ENCODE measurements at regions not wholly inside any gene's neighbourhood (a gene's known extent, or its start where the extent isn't known, plus 50 kb on each side); places are given as distances from the start of the nearest gene placed in this dataset.
"Not testable (repeated sequence)": the region's sequence is repeated elsewhere in the genome, so short reads cannot be mapped to it uniquely, and the experiment has no call there.

DNA sequence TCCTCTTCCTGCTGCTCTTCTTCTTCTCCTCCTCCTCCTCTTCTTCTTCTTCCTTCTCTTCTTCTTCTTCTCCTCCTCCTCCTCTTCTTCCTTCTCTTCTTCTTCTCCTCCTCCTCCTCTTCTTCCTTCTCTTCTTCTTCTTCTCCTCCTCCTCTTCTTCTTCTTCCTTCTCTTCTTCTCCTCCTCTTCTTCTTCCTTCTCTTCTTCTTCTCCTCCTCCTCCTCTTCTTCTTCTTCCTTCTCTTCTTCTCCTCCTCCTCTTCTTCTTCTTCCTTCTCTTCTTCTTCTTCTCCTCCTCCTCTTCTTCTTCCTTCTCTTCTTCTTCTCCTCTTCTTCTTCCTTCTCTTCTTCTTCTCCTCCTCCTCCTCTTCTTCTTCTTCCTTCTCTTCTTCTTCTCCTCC, 560.8 kb upstream of the CDH5 start:
- H3K4me3 Mint-ChIP-seq, H3K27ac Mint-ChIP-seq, H3K4me1 Mint-ChIP-seq, ATAC-seq, H3K27me3 Mint-ChIP-seq, DNase-seq, H3K9me3 Mint-ChIP-seq: not testable (repeated sequence)

DNA sequence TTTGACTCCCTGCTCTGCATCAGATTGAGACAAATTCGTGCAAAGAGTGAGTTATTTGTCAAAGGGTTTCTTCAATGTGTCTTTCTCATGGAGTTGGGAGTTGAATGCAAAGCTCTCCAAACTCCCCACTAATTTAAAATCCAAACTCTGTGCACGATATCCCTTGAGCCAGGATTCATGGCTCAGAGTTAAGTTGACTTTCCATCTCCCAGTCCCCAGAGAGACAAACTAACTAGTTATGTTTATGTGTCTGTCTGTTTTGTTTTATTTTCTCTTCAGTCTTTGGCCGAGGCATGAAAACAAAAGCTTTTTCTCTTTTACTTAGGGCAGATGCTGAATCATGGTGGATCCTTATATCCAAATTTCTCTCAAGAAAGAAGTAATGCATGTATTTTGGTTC, 570.0 kb upstream of the CDH5 start:
- ATAC-seq (no peak), DNase-seq (no peak)
- Mint-ChIP-seq H3K4me3 (no peak overlapping the region), H3K27ac (no peak overlapping the region), H3K27me3 (no peaks in the 10 kb centered on the region), H3K4me1 (no peaks in the 10 kb centered on the region), H3K9me3 (no peaks in the 10 kb centered on the region)

DNA sequence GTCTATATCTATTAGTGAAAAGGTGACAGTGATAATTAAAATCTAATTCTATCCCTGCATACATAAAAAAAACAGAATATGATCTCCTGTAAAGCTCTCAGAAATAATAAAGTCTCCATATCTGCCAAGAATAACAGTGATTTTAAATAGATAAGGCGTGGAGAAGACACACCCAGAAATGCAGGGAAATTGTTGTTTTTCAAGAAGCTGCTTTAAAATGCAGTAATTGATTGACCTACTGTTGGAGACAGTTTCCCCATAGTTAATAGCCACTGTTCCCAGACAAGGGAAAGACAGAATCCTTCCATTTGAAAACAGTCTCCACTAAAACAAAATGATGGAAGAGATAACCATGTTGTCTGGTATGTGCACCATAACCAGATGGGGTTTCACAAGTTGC, 571.5 kb upstream of the CDH5 start:
- Mint-ChIP-seq H3K27me3 (no peaks in the 10 kb centered on the region), H3K4me3 (no peak overlapping the region), H3K9me3 (no peaks in the 10 kb centered on the region), H3K4me1 (no peaks in the 10 kb centered on the region), H3K27ac (no peak overlapping the region)
- no peak for DNase-seq
- no peak for ATAC-seq

DNA sequence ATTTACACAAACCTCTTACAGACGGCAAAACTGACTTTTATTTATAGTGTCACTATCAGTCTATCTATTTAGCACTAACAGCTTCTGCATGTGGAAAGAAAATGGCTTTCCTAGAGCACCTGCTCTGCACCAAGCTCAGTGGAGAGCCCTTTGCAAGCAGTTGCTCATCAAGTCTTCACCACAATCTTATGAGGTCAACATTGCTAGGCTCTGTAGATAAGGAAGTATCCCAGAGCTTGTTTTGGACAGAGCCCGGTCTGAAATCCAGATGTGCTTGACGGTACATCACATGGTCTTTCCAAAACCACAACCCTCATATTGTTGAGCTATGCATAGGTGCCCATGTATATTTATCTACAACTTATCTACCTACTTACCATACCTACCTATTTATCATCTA, 572.7 kb upstream of the CDH5 start:
- ATAC-seq (no peak), DNase-seq (no peak)
- H3K27me3 Mint-ChIP-seq, result no peaks in the 10 kb centered on the region
- H3K9me3 Mint-ChIP-seq, result no peaks in the 10 kb centered on the region
- no peak overlapping the region for H3K4me3 Mint-ChIP-seq
- H3K27ac Mint-ChIP-seq, result no peak overlapping the region
- H3K4me1 Mint-ChIP-seq, result no peaks in the 10 kb centered on the region

DNA sequence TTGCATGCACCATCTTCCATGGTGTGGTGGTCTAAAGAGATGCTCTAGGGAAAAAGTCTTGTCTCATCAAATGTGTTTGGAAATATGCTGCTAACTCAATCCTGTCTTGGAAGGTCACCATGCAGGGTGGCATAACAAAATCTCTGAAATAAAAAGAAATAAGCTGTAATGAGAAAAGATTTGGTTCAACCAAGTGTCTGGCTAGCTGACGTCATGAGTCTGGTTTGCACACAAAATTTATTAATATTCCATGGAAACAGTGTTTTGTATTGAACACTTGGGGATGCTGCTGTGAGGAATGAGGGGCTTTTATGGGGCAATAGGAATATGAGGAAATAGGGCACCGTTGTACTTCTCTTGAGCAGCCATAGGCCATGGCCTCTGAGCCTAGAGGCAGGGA, 575.7 kb upstream of the CDH5 start:
- no peaks in the 10 kb centered on the region for H3K4me1 Mint-ChIP-seq
- H3K27ac Mint-ChIP-seq, result no peak overlapping the region

DNA sequence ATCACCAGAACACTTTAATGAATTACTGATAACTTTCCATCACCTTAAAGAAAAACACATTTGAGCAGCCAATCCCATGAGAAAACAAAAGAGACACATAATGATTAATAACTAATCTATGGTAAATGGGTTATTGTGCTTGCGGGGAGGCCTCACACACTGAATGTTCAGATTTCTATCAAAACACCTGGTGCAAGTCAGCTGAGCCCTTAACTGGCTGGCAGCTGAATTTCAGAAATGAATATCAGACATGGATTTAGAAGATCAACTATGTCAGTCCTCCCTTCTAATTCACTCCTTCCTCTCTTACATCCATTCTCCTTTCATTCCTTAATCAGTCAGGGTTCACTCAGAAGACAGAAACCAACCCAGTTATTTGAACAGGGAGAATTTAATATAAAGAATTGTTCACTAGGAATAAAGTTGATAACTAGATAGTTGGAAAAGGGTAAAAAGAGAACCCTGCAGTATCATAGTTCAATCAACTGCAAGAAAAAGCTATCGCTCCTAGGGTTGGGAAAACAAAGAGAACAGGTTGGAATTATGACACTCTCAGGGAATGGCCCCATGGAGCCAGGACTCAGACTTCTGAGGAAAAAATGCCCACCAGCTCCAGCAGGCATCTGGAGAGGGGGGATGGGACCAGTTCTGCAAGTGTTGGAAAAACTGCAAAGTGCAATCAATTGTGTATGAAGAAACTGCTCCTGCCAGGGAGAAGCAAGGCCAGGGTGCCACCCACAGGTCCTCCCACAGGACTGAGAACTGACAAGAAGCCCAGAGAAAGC, 577.1 kb upstream of the CDH5 start:
- DNase-seq, result no peak
- Mint-ChIP-seq H3K9me3 (peaks cover 0 to 2% of the 10 kb centered on the region in 2 donors), H3K27ac (no peak overlapping the region), H3K27me3 (peaks cover 3% of the 10 kb centered on the region), H3K4me3 (no peak overlapping the region), H3K4me1 (no peaks in the 10 kb centered on the region)
- ATAC-seq, result no peak

More for the DNA sequence above, 575.7 kb upstream of the CDH5 start:
- Mint-ChIP-seq H3K9me3 (no peaks in the 10 kb centered on the region), H3K4me3 (no peak overlapping the region), H3K27me3 (no peaks in the 10 kb centered on the region)
- ATAC-seq, result no peak
- no peak for DNase-seq

DNA sequence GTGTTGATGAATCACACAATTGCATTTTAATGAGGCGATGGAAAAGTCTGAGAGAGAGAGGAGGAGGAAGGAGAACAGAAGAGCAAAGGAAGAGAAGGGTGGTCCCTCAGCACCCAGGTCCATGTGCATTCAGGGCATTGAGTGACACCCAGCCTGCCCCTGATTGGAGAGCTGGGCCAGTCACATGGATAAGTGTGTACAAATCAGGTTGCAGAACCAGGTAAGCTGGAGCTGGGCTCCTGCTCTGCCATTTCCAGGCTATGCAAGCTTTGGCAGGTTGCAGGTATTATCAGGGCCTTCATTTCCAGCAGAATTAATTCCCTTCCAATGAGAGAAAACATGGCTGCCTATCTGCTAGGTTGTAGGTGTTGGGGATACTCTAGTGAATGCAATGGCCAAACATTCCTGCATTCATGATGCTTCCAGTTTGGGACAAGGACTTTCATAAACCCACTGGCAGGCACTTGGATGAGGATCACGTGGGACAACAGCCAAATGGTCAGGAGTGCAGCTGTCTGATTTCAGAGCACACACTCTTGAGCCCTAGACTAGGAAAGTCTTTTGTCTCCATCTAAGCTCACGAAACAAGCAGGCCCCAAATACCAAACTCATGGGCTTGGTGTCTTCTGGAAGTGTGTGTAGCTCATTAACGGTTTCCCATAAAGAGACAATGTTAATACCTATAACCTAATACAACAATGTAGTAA, 577.9 kb upstream of the CDH5 start:
- Mint-ChIP-seq H3K27me3 (peaks cover 7% of the 10 kb centered on the region), H3K4me3 (no peak overlapping the region), H3K27ac (no peak overlapping the region), H3K4me1 (no peaks in the 10 kb centered on the region), H3K9me3 (peaks cover 0 to 8% of the 10 kb centered on the region in 2 donors)
- DNase-seq (no peak), ATAC-seq (no peak)

DNA sequence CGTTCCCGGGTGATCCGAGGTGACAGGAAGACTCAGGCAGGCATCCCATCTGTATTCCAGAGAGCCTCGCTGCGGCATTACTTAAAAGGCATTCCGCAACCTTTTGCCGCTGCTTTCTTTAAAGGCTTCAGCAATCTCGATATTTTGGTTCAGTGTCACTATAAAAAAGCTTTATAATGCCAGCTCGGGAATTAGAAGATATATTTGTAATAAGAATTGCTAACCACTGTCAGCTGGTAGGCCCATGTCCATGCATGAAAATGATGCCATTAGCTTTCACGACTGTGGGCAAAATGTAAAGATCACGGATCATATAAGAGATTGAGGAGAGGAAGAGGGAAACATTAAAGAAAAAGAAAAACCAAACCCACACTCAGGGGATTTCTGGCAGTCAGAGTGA, 578.6 kb upstream of the CDH5 start:
- H3K27me3 Mint-ChIP-seq, result peaks cover 7% of the 10 kb centered on the region
- ATAC-seq (no peak), DNase-seq (no peak)
- H3K4me3 Mint-ChIP-seq, result no peak overlapping the region
- H3K9me3 Mint-ChIP-seq, result peaks cover 0 to 8% of the 10 kb centered on the region in 2 donors
- H3K4me1 Mint-ChIP-seq, result no peaks in the 10 kb centered on the region
- no peak overlapping the region for H3K27ac Mint-ChIP-seq

DNA sequence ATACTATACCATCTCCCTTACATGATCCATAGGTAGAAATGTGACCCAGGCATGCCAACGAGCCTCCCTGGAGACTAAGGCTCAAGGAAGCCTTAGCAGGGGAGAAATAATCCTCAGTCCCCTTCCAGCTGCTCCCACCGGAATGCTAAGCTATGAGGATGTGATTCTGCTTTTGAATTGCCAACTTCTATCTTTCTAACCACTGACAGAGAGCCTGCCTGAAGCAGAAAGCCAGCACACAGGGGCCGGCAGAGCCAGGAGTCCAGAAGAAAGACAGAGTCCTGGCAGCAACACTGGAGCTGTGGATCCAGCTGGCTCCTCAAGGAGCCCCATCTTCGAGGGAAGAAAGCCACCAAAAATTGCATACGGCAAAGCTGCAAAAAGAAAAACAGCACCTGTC, 579.6 kb upstream of the CDH5 start:
- no peak for ATAC-seq
- Mint-ChIP-seq H3K27me3 (peaks cover 7% of the 10 kb centered on the region), H3K4me3 (no peak overlapping the region), H3K4me1 (no peaks in the 10 kb centered on the region), H3K9me3 (peaks cover 0 to 8% of the 10 kb centered on the region in 2 donors), H3K27ac (no peak overlapping the region)
- DNase-seq, result no peak

DNA sequence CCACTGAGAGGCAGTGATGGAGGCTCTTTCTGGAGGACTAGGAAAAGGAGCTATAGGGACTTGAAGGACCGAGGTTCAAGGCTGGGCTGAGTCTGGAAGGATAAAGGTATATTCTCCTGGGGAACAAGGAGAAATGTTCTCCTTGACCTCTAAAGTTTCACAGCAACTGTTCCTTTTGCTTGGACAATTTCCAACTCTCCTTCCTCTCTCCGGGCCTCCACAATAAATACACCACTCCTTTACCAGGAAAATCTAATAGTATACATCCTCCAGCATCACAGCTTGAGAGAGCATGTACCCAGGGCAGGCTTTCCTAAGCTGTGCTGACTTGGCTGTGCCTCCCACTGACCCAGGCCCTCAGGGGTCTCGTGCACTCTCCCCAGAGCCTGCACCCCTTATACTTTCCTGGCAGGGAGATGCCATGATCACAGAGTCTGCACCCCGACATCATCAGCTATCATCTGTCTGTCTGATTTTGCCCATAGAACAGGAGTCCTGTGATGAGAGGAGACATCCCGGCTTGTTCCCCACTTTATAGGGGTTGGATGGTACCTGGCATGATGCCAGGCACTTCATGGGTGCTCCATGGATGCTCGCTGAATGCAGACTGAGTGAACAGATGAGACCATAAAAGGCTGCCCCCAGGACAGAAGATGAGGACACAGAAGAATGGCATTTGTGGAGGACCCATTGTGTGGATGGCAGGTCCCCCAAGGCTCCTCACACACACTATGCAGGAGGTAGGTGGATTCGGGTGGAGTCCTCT, 582.6 kb upstream of the CDH5 start:
- H3K27ac Mint-ChIP-seq, result no peak overlapping the region
- DNase-seq (no peak), ATAC-seq (no peak)
- H3K9me3 Mint-ChIP-seq, result peaks cover 0 to 16% of the 10 kb centered on the region in 2 donors
- H3K4me3 Mint-ChIP-seq, result no peak overlapping the region
- peaks cover 7% of the 10 kb centered on the region for H3K27me3 Mint-ChIP-seq
- H3K4me1 Mint-ChIP-seq, result no peaks in the 10 kb centered on the region

DNA sequence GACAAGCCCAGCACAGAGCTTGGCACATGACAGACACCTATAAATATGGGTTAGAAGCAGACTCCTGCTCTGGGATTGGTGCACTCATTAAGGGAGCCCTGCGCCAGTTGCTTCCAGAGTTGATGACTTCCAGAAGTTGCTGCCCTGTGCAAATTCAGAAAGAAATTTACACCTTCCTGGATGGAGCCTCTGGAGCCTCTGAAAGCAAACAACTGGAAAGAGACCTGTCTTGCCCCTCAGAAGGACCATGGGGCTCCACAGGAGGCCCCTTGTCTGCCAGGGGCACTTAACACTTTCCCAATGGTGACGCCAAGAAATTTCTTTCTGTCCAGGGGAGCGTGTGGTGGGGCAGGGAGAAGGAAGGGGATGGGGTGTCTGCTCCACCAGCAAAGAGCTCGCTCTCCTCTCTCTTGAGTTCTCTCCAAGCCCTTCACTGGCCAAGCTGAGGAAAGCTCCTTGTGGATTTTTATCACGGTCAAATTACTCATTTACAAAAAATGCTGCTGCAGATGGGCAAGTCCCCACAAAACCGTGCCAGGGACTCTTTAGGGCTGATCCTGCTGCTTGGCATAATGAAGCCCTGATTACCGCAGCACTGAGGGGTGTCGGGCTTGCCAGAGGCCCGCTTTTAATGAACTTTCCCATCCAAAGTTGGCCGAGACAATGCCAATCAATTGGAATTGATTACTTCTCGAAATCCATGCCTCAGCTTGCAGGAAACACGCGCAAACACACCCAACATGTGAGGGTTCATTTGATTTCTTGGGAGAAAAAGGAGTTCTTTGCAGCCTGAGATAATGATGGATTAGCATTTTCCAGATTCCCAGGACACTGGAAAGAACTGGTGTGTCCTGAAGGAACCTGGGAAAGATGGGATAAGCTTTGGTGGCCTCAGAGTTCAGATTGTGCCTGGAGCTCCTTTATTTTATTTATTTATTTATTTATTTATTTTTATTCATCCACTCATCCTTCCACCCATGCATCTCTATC, 583.6 kb upstream of the CDH5 start:
- Mint-ChIP-seq H3K9me3 (peaks cover 0 to 16% of the 10 kb centered on the region in 2 donors), H3K27me3 (peaks cover 7% of the 10 kb centered on the region), H3K4me3 (no peak overlapping the region), H3K27ac (no peak overlapping the region), H3K4me1 (no peaks in the 10 kb centered on the region)
- ATAC-seq (no peak), DNase-seq (no peak)

DNA sequence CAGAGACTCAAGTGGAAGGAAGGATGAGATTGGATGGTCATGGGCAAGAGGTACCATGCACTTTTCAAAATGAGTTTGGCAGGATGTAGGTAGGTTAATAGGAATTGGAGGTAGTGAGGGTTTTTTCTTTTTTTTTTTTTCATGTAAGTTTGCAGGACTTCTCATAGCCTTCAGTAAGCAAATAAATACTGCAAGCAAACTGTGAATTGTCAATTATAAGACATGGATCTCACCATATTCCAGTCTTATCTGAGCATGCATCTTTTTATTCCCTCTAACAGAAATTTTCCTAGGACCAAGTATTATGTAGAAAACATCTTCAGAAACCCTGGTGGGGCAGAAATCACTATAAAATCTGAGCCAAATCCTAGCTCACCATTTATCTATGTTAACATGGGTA, 584.6 kb upstream of the CDH5 start:
- Mint-ChIP-seq H3K4me3 (no peak overlapping the region), H3K9me3 (peaks cover 5 to 23% of the 10 kb centered on the region in 2 donors), H3K27ac (no peak overlapping the region), H3K27me3 (peaks cover 7% of the 10 kb centered on the region), H3K4me1 (no peaks in the 10 kb centered on the region)
- ATAC-seq (no peak), DNase-seq (no peak)

DNA sequence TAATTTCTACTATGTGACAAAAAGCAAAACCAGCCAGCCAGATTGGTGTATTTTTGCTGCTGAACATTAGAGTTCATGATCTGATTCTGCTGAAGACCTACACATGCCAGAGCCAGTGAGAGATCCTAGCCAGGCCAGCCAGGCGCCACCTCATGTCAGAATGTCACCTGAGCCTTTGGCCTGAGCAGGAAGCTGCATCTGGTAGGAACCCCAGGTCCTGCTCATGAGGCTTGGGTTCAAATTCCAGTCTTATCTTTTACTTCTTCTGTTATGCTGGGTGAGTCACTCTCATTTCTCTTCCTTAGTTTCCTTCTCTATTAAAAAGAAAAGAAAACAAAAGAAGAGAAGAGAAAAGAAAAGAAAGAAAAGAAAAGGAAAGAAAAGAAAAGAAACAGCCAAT, 585.1 kb upstream of the CDH5 start:
- Mint-ChIP-seq H3K9me3 (peaks cover 5 to 23% of the 10 kb centered on the region in 2 donors), H3K27ac (no peak overlapping the region), H3K4me1 (no peaks in the 10 kb centered on the region), H3K27me3 (peaks cover 7% of the 10 kb centered on the region), H3K4me3 (no peak overlapping the region)
- ATAC-seq (no peak), DNase-seq (no peak)

DNA sequence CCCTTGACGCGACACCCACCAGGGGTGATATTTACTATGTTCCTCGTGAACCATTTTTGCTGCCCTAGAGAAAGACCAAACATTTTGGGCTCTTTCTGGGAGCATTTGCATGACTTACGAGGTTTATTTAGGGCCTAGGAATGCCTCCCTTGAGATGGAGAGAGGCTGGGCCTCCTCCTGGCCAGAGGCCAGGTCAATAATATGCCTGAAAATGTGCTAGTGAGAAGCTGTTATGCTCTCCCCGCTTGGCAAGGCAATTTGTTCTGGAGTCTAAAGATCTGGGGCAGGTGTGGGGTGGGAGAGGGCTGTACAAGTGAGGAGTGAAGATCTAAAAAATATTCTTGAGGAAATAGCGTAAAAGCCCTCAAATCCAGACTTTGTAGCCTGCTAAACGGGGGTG, 587.3 kb upstream of the CDH5 start:
- H3K9me3 Mint-ChIP-seq, result peaks cover 5 to 20% of the 10 kb centered on the region in 2 donors
- ATAC-seq, result no peak

DNA sequence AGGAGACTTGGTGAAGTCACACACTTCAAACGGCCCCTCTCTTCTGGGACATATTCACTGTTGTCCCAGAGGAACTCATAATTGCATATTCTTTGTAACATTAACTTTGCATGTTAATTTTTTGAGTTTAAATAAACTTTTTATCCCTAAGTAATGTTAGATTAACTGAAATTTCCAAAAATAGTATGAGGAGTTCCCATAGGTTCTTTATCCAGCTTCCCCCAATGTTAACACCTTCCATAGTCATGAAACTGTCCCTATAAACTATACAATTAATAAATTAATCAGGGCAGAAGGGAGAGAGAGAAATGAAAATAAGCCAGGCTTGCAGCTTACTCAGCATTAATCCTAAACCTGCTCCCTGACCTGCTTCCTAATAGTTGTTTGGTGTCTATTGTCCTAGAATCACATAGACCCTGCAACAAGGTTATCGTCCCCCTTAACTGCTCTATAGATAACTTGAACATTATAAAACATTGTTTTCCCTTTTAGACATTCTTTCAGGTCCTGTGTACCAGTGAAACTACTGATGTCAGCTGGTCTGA, 589.8 kb upstream of the CDH5 start:
- ATAC-seq (no peak), DNase-seq (no peak)
- no peak overlapping the region for H3K4me3 Mint-ChIP-seq
- peaks cover 5 to 15% of the 10 kb centered on the region in 2 donors for H3K9me3 Mint-ChIP-seq
- no peak overlapping the region for H3K27ac Mint-ChIP-seq
- H3K27me3 Mint-ChIP-seq, result no peaks in the 10 kb centered on the region
- no peaks in the 10 kb centered on the region for H3K4me1 Mint-ChIP-seq

More for the DNA sequence above, 587.3 kb upstream of the CDH5 start:
- H3K4me3 Mint-ChIP-seq, result no peak overlapping the region
- H3K4me1 Mint-ChIP-seq, result no peaks in the 10 kb centered on the region
- no peak overlapping the region for H3K27ac Mint-ChIP-seq
- no peak for DNase-seq
- peaks cover 2% of the 10 kb centered on the region for H3K27me3 Mint-ChIP-seq

Measured in stimulated activated naive CD8-positive, alpha-beta T cell treated with anti-CD3 and anti-CD28 coated beads, Interleukin-15, amount 100 ng/mL, for 72 hours (primary cell).